ENCODE measurements at regions not wholly inside any gene's neighbourhood (a gene's known extent, or its start where the extent isn't known, plus 50 kb on each side); places are given as distances from the start of the nearest gene placed in this dataset.

DNA sequence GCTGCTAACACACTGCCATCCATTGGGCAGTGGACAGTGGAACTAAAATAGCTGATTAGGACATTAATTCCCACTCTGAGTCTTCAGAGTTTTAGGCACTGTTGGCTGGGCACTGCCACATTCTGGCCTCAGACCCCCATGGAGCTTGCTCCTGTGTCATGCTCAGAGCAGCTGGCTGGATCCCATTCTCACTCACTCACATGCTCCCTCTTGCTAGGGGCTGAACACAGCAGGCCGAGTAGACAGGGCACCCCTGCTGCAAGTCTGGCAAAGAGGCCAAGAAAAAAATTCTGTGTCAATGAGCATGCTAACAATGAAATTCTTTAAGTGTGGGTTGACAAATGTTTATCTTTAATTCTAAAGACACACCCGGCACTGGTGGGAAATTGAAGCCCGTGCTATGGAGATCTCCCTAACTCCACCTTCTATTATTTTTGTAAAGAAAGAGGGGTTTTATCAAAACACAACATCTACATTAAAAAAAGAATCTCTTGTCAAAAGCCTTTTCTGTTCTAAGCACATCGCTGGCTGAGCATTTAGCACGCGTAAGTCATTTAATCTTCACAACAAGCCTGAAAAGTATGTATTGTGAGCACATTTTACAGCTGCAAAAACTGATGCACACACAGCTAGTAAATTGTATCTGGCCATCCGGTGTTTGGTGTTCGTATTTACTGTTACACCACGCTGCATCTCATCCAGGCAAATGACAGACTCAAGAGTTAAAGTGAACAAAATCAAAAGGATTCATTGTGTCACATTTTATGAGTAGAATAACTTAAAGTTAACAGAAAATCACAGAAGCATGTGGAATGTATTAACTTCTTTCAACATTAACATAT is 362.1 kb downstream of the PLOD2 start:
- H3F3A ChIP-seq (ENCODE audit: insufficient read depth, low read length, poor library complexity, severe bottlenecking) = no peaks in the 10 kb centered on the region
- H3K9me3 ChIP-seq (ENCODE audit: low read length) = no peaks in the 10 kb centered on the region
- no peaks in the 10 kb centered on the region for H4K20me1 ChIP-seq (ENCODE audit: insufficient read depth)
- no peak overlapping the region for H3K9ac ChIP-seq (ENCODE audit: low read length)
- no peak overlapping the region for H3K27ac ChIP-seq (ENCODE audit: low read length)
- no peaks in the 10 kb centered on the region for H3K27me3 ChIP-seq (ENCODE audit: insufficient read depth, low read depth, low read length)
- H3K36me3 ChIP-seq (ENCODE audit: insufficient read depth, low read length) = no peaks in the 10 kb centered on the region
- H3K4me2 ChIP-seq (ENCODE audit: low read length) = no peak overlapping the region
- H3K4me3 ChIP-seq (ENCODE audit: low read length) = no peak overlapping the region
- no peak overlapping the region for H2AFZ ChIP-seq (ENCODE audit: low read depth, low read length)
- no peaks in the 10 kb centered on the region for H3K79me2 ChIP-seq (replicated peaks; ENCODE audit: insufficient read depth, low read length)
- H3K9me2 ChIP-seq (ENCODE audit: insufficient read depth, low read length) = no peaks in the 10 kb centered on the region
- TF ChIP-seq, protein P1, sequence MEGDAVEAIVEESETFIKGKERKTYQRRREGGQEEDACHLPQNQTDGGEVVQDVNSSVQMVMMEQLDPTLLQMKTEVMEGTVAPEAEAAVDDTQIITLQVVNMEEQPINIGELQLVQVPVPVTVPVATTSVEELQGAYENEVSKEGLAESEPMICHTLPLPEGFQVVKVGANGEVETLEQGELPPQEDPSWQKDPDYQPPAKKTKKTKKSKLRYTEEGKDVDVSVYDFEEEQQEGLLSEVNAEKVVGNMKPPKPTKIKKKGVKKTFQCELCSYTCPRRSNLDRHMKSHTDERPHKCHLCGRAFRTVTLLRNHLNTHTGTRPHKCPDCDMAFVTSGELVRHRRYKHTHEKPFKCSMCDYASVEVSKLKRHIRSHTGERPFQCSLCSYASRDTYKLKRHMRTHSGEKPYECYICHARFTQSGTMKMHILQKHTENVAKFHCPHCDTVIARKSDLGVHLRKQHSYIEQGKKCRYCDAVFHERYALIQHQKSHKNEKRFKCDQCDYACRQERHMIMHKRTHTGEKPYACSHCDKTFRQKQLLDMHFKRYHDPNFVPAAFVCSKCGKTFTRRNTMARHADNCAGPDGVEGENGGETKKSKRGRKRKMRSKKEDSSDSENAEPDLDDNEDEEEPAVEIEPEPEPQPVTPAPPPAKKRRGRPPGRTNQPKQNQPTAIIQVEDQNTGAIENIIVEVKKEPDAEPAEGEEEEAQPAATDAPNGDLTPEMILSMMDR (IDR thresholded peaks at IDR 0.05; ENCODE audit: poor library complexity, severe bottlenecking) = no peak
- TF ChIP-seq SMC3 (conservative IDR thresholded peaks at IDR 0.05; ENCODE audit: poor library complexity) (no peak), MXI1 (conservative IDR thresholded peaks at IDR 0.05; ENCODE audit: poor library complexity, severe bottlenecking) (no peak), RAD21 (conservative IDR thresholded peaks at IDR 0.05) (no peak), TAF1 (IDR thresholded peaks at IDR 0.05; ENCODE audit: low read depth) (no peak), EZH2 (IDR thresholded peaks at IDR 0.05; ENCODE audit: borderline replicate concordance, insufficient read depth, low read length, poor library complexity, severe bottlenecking) (no peak), POLR2AphosphoS5 (IDR thresholded peaks at IDR 0.05) (no peak), EP300 (conservative IDR thresholded peaks at IDR 0.05; ENCODE audit: poor library complexity, severe bottlenecking) (no peak)
- TF ChIP-seq, protein P2, sequence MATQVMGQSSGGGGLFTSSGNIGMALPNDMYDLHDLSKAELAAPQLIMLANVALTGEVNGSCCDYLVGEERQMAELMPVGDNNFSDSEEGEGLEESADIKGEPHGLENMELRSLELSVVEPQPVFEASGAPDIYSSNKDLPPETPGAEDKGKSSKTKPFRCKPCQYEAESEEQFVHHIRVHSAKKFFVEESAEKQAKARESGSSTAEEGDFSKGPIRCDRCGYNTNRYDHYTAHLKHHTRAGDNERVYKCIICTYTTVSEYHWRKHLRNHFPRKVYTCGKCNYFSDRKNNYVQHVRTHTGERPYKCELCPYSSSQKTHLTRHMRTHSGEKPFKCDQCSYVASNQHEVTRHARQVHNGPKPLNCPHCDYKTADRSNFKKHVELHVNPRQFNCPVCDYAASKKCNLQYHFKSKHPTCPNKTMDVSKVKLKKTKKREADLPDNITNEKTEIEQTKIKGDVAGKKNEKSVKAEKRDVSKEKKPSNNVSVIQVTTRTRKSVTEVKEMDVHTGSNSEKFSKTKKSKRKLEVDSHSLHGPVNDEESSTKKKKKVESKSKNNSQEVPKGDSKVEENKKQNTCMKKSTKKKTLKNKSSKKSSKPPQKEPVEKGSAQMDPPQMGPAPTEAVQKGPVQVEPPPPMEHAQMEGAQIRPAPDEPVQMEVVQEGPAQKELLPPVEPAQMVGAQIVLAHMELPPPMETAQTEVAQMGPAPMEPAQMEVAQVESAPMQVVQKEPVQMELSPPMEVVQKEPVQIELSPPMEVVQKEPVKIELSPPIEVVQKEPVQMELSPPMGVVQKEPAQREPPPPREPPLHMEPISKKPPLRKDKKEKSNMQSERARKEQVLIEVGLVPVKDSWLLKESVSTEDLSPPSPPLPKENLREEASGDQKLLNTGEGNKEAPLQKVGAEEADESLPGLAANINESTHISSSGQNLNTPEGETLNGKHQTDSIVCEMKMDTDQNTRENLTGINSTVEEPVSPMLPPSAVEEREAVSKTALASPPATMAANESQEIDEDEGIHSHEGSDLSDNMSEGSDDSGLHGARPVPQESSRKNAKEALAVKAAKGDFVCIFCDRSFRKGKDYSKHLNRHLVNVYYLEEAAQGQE (IDR thresholded peaks at IDR 0.05; ENCODE audit: borderline replicate concordance) = no peak

GRCh38 chr3:145801696-145802095 is 359.3 kb downstream of the PLOD2 start:
- Histone ChIP-seq H3K36me3 (ENCODE audit: insufficient read depth, low read length) (no peaks in the 10 kb centered on the region), H3K9me2 (ENCODE audit: insufficient read depth, low read length) (no peaks in the 10 kb centered on the region), H4K20me1 (ENCODE audit: insufficient read depth) (no peaks in the 10 kb centered on the region), H3K4me2 (ENCODE audit: low read length) (no peak overlapping the region), H3F3A (ENCODE audit: insufficient read depth, low read length, poor library complexity, severe bottlenecking) (no peaks in the 10 kb centered on the region), H3K9me3 (ENCODE audit: low read length) (no peaks in the 10 kb centered on the region), H3K27me3 (ENCODE audit: insufficient read depth, low read depth, low read length) (no peaks in the 10 kb centered on the region), H3K9ac (ENCODE audit: low read length) (no peak overlapping the region), H3K79me2 (replicated peaks; ENCODE audit: insufficient read depth, low read length) (no peaks in the 10 kb centered on the region), H3K27ac (ENCODE audit: low read length) (no peak overlapping the region), H3K4me3 (ENCODE audit: low read length) (no peak overlapping the region), H2AFZ (ENCODE audit: low read depth, low read length) (no peak overlapping the region)
- TF ChIP-seq MXI1 (conservative IDR thresholded peaks at IDR 0.05; ENCODE audit: poor library complexity, severe bottlenecking) (no peak), SMC3 (conservative IDR thresholded peaks at IDR 0.05; ENCODE audit: poor library complexity) (no peak), POLR2AphosphoS5 (IDR thresholded peaks at IDR 0.05) (peak; percentile 71), EP300 (conservative IDR thresholded peaks at IDR 0.05; ENCODE audit: poor library complexity, severe bottlenecking) (peak; percentile 90)
- TF ChIP-seq, protein P1 (IDR thresholded peaks at IDR 0.05; ENCODE audit: poor library complexity, severe bottlenecking) = no peak
- TF ChIP-seq, protein P2 (IDR thresholded peaks at IDR 0.05; ENCODE audit: borderline replicate concordance) = no peak
